NCI-H1092 (cell line): ENCODE measurements at regions not wholly inside any gene's neighbourhood (a gene's known extent, or its start where the extent isn't known, plus 50 kb on each side); places are given as distances from the start of the nearest gene placed in this dataset.
A peak's percentile ranks its signal among the peaks of the same experiment; 100 is the strongest.

Experiments
- DNase-seq: peaks from one replicate; lab custom pipeline; 2025; lab: John Stamatoyannopoulos, UW

- peak; percentile 74 for DNase-seq
These were observed 52.9 kb upstream of the HPF1 start for GRCh38 chr4:169810325-169811323.

- DNase-seq: no peak
These were observed 50.3 kb upstream of the HPF1 start for GRCh38 chr4:169807934-169808509.
